Suppressor macrophage treated with lipopolysaccharide for 1 hour (primary cell): ENCODE measurements at regions not wholly inside any gene's neighbourhood (a gene's known extent, or its start where the extent isn't known, plus 50 kb on each side); places are given as distances from the start of the nearest gene placed in this dataset.

Experiments used
- DNase-seq, 3 donors: peaks; one replicate each; pipeline ENCODE4 v3.0.0-alpha.2; 2020 to 2022

- no peak for DNase-seq
Observed at GRCh38 chr17:79340333-79341221, 266.0 kb downstream of the ENGASE start.

GRCh38 chr17:79339321-79339720, 264.7 kb downstream of the ENGASE start:
- DNase-seq = no peak

- no peak for DNase-seq
Observed at GRCh38 chr17:79338604-79339003, 264.0 kb downstream of the ENGASE start.

GRCh38 chr17:79338152-79338551, 263.5 kb downstream of the ENGASE start:
- DNase-seq = no peak

- DNase-seq = no peak
Observed at GRCh38 chr17:79337053-79337452, 262.4 kb downstream of the ENGASE start.

GRCh38 chr17:79335456-79335855, 260.8 kb downstream of the ENGASE start:
- no peak for DNase-seq

- DNase-seq = no peak
Observed at GRCh38 chr17:79332011-79332554, 257.5 kb downstream of the ENGASE start.

GRCh38 chr17:79331492-79331891, 256.9 kb downstream of the ENGASE start:
- no peak for DNase-seq

- DNase-seq = no peak
Observed at GRCh38 chr17:79330696-79331095, 256.1 kb downstream of the ENGASE start.

GRCh38 chr17:79330229-79330628, 255.6 kb downstream of the ENGASE start:
- no peak for DNase-seq

- no peak for DNase-seq
Observed at GRCh38 chr17:79326814-79327213, 252.2 kb downstream of the ENGASE start.

- DNase-seq = peak in 1 of 3 donors; percentile 21
Observed at GRCh38 chr17:79325709-79326430, 251.2 kb downstream of the ENGASE start.

GRCh38 chr17:79324194-79324593, 249.6 kb downstream of the ENGASE start:
- no peak for DNase-seq

GRCh38 chr17:79323566-79323965, 248.9 kb downstream of the ENGASE start:
- no peak for DNase-seq

GRCh38 chr17:79322211-79323123, 247.8 kb downstream of the ENGASE start:
- DNase-seq = no peak

GRCh38 chr17:79320331-79320730, 245.7 kb downstream of the ENGASE start:
- DNase-seq = no peak

GRCh38 chr17:79317916-79318315, 243.3 kb downstream of the ENGASE start:
- DNase-seq = no peak

- DNase-seq = no peak
Observed at GRCh38 chr17:79316805-79317204, 242.2 kb downstream of the ENGASE start.

- DNase-seq = no peak
Observed at GRCh38 chr17:79315358-79316105, 240.9 kb downstream of the ENGASE start.

GRCh38 chr17:79314617-79315357, 240.2 kb downstream of the ENGASE start:
- DNase-seq = no peak

GRCh38 chr17:79311373-79311772, 236.7 kb downstream of the ENGASE start:
- DNase-seq = no peak
